ENCODE measurements at regions not wholly inside any gene's neighbourhood (a gene's known extent, or its start where the extent isn't known, plus 50 kb on each side); places are given as distances from the start of the nearest gene placed in this dataset.

DNA sequence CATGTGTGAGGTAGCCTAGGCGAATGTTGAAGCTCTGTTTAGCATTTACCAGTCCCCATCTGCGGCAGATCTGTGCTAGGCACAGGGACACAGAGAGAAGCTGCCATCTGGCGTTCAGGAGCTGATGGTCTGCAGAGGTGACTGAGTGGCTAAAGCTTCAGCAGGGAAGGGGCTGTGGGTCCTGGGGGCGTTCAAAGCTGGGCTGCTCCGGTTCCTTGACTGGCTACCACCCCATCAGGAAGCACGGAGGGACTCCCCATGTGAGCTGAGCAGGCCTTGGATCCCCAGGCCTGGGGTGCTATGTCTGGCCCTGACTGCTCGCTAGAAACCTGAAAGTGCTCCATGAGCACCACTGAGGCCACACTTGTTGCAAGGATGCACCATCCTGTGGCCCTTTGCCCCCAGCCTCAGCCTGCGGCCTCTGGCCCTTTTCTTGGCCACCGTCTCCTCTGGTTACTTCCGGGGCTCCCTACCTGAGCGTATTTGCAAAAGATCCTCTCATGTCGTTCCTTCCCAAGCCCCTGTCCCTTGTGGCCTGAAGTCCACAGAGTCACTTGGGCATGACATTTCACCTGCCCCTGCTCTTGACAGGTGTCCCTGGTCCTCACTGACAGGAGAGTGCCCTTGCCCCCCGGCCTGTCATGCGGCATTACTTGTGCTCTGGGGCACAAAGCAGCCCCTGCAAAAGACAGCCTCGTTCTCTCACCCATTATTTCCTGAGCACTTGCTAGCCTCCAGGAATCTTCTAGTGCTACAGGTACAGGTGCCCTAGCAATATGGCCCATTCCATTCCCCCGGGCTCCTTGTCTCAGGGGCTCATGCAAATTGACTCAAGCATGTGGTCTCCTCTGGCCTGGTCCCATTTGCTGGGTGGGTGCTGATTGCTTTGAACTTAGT is 108.1 kb downstream of the GLRX3 start:
- no peak for TF ChIP-seq CTCF (conservative IDR thresholded peaks at IDR 0.05; ENCODE audit: low read length)
- TF ChIP-seq EZH2phosphoT487 (IDR thresholded peaks at IDR 0.05; ENCODE audit: borderline replicate concordance, low read depth, low read length) = no peak
